8988T (cell line): ENCODE measurements at regions not wholly inside any gene's neighbourhood (a gene's known extent, or its start where the extent isn't known, plus 50 kb on each side); places are given as distances from the start of the nearest gene placed in this dataset.

Experiments
- DNase-seq: peaks from one replicate; pipeline ENCODE4 v3.0.0; 2011

- DNase-seq: no peak
Observed at GRCh38 chr6:84414531-84414930, 187.1 kb upstream of the CEP162 start.

- DNase-seq: no peak
Observed at GRCh38 chr6:84411060-84411629, 183.7 kb upstream of the CEP162 start.

GRCh38 chr6:84409911-84410310 is 182.5 kb upstream of the CEP162 start:
- DNase-seq: no peak

GRCh38 chr6:84408028-84408427 is 180.6 kb upstream of the CEP162 start:
- no peak for DNase-seq

GRCh38 chr6:84403545-84403944 is 176.1 kb upstream of the CEP162 start:
- no peak for DNase-seq

GRCh38 chr6:84399003-84399402 is 171.6 kb upstream of the CEP162 start:
- DNase-seq: no peak

GRCh38 chr6:84392261-84392660 is 164.8 kb upstream of the CEP162 start:
- DNase-seq: no peak

- no peak for DNase-seq
Observed at GRCh38 chr6:84390851-84391250, 163.4 kb upstream of the CEP162 start.

GRCh38 chr6:84390334-84390733 is 162.9 kb upstream of the CEP162 start:
- DNase-seq: no peak

GRCh38 chr6:84379142-84379541 is 151.7 kb upstream of the CEP162 start:
- no peak for DNase-seq

GRCh38 chr6:84372290-84372689 is 144.8 kb upstream of the CEP162 start:
- DNase-seq: no peak

- DNase-seq: no peak
Observed at GRCh38 chr6:84371681-84372080, 144.2 kb upstream of the CEP162 start.

GRCh38 chr6:84362193-84362821 is 134.9 kb upstream of the CEP162 start:
- DNase-seq: no peak

GRCh38 chr6:84361372-84362192 is 134.1 kb upstream of the CEP162 start:
- no peak for DNase-seq

GRCh38 chr6:84360039-84360438 is 132.6 kb upstream of the CEP162 start:
- no peak for DNase-seq

- no peak for DNase-seq
Observed at GRCh38 chr6:84358581-84358980, 131.1 kb upstream of the CEP162 start.

GRCh38 chr6:84357631-84358030 is 130.2 kb upstream of the CEP162 start:
- DNase-seq: no peak

GRCh38 chr6:84356907-84357306 is 129.5 kb upstream of the CEP162 start:
- DNase-seq: no peak

- DNase-seq: no peak
Observed at GRCh38 chr6:84353459-84354423, 126.3 kb upstream of the CEP162 start.

- DNase-seq: no peak
Observed at GRCh38 chr6:84350397-84350796, 123.0 kb upstream of the CEP162 start.

GRCh38 chr6:84349542-84349941 is 122.1 kb upstream of the CEP162 start:
- no peak for DNase-seq

GRCh38 chr6:84348801-84349200 is 121.4 kb upstream of the CEP162 start:
- no peak for DNase-seq

- no peak for DNase-seq
Observed at GRCh38 chr6:84346372-84346771, 118.9 kb upstream of the CEP162 start.
